ENCODE measurements at regions not wholly inside any gene's neighbourhood (a gene's known extent, or its start where the extent isn't known, plus 50 kb on each side); places are given as distances from the start of the nearest gene placed in this dataset.
A peak's percentile ranks its signal among the peaks of the same experiment; 100 is the strongest.

DNA sequence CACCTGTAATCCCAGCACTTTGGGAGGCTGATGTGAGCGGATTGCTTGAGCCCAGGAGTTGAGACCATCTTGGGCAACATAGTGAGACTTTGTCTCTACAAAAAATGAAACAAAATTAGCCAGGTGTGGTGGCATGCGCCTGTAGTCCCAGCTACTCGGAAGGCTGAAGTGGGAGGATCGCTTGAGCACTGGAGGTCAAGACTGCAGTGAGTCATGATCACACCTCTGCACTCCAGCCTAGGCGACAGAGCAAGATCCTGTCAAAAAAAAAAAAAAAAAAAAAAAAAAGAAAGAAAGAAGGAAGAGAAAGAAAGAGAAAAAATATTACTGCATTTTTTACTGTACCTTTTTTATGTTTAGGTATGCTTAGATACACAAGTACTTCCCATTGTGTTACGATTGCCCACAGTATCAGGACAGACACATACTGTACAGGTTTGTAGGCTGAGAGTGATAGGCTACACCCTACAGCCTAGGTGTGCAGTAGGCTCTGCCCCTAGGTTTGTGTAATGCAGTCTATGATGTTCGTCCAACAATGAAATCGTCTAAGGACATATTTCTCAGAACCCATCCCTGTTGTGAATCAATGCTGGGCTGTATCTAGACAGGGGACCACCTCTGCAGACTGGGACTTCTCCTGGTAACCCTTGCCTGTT lies 160.4 kb upstream of the PWP1 start:
- H3K4me1 Mint-ChIP-seq = no peaks in the 10 kb centered on the region
- no peak overlapping the region for H3K27ac Mint-ChIP-seq
- ATAC-seq (no peak), DNase-seq (no peak)
- peaks cover 6 to 7% of the 10 kb centered on the region in 2 donors for H3K9me3 Mint-ChIP-seq
- no peaks in the 10 kb centered on the region for H3K27me3 Mint-ChIP-seq
- no peak overlapping the region for H3K4me3 Mint-ChIP-seq

DNA sequence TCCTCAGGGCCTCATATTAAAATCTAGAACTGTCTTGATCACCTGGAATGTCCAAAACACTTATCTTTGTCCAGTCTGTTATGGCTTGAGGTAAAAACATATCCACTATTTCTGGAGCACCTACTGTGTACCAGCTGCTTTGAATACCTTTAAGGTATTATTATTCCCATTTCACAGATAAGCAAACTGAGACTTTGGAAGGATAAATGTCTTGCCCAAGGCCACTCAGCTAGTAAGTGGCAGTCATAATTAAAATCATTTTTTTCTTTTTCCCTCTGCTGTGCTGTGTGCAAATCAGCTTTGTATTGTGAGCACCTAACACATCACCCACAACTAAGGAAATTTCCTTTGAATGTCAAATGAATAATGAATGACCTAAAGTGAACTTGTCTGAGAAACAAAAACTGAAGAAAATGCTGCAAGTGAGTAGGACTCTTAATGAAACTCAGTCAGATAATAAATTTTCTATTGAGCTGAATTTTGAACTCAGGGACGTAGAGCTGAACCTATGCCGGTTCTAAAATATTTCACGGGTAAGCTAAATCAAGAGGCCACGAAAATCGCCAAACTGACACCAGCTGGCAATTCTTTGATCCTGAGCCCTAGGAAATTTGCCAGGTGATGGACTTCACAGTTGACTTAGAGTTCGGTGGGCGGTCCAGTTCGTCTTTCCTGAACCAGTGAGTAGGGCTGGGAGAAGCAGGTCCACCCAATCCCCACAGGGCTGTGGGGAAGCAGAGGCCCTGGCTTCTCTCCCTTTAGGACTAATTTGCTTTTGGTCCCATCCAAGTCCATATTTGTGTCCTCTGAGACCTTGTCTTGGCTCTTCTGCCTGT lies 159.7 kb upstream of the PWP1 start:
- H3K4me3 Mint-ChIP-seq = no peak overlapping the region

DNA sequence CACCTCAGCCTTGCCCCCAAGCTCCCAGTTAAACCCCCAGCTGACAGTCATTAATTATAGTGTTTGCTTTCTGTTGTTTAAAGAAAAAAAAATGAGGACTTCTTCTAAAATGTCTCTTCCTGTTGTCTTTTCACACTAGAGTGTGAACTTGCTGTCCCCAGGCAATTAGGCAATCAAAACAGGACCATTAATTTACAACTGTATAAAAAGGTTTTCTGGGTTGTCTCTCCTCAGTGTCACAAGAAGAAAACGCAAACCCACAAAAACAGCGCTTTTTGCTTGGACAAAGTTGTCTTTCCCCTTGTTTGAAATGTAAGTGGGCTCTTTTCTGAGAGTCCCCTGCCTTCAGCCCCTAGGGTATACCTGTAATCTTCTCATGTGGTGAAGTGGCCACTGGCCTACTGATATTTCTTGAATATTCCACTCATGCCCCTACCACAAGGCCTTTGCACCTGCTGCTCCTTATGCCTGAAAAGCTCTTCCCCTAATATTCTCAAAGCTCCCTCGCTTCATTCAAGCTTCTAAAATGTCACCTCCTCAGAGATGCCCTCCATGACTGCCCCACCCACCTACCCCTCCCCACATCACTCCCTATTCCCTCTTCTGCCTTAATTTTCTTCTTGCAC lies 158.9 kb upstream of the PWP1 start:
- H3K27ac Mint-ChIP-seq = no peak overlapping the region
- H3K4me1 Mint-ChIP-seq = peaks cover 1% of the 10 kb centered on the region
- H3K27me3 Mint-ChIP-seq = no peaks in the 10 kb centered on the region
- ATAC-seq (no peak), DNase-seq (no peak)
- no peak overlapping the region for H3K4me3 Mint-ChIP-seq
- H3K9me3 Mint-ChIP-seq = peaks cover under 1 to 7% of the 10 kb centered on the region in 2 donors

More for the DNA sequence above, 159.7 kb upstream of the PWP1 start:
- no peaks in the 10 kb centered on the region for H3K27me3 Mint-ChIP-seq
- H3K27ac Mint-ChIP-seq = no peak overlapping the region
- DNase-seq = no peak
- no peaks in the 10 kb centered on the region for H3K4me1 Mint-ChIP-seq
- no peak for ATAC-seq
- H3K9me3 Mint-ChIP-seq = peaks cover 2 to 7% of the 10 kb centered on the region in 2 donors

DNA sequence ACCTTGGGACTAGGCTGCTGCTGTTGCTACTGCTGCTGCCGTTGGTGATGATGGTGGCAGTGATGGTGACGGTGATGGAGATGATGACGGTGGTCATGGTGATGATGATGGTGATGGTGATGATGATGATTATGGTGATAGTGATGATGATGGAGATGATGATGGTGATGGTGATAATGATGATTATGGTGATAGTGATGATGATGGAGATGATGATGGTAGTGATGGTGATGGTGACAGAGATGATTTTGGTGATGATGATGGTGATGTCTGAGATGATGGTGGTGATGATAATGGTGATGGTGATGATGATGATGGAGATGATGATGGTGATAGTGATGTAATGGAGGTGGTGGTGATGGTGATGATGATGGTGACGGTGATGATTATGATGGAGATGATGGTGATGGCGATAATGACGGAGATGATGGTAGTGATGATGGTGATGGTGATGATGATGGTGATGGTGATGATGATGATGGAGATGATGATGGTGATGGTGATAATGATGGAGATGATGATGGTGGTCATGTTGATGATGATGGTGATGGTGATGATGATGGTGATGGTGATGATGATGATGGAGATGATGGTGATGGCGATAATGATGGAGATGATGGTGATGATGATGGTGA lies 156.8 kb upstream of the PWP1 start:
- Mint-ChIP-seq H3K27me3 (no peaks in the 10 kb centered on the region), H3K9me3 (peaks cover 4 to 7% of the 10 kb centered on the region in 2 donors), H3K27ac (no peak overlapping the region), H3K4me1 (peaks cover 21% of the 10 kb centered on the region), H3K4me3 (no peak overlapping the region)
- ATAC-seq (no peak), DNase-seq (no peak)

DNA sequence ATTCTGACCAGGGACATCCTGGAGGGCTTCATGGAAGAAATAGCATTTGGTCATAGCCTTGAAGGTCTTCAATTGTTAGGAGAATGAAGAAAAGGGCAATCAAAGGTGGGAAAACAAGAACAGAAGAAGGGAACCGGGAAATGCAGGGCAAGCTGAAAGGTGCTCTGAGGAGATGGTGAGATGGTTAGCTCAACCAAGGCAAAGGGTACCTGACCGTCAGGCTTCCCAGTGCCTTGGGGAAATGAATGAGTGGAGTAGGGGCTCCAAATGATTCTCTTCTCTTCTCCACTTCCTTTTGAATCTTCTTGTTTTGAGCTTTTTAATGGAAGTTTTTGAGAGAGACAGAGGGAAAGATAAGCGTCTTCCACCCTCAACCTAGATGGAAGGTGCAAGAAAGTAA lies 155.6 kb upstream of the PWP1 start:
- ATAC-seq (no peak), DNase-seq (no peak)
- H3K27ac Mint-ChIP-seq = no peak overlapping the region
- peaks cover 30% of the 10 kb centered on the region for H3K4me1 Mint-ChIP-seq
- peaks cover 14 to 19% of the 10 kb centered on the region in 2 donors for H3K9me3 Mint-ChIP-seq
- H3K27me3 Mint-ChIP-seq = no peaks in the 10 kb centered on the region
- no peak overlapping the region for H3K4me3 Mint-ChIP-seq

DNA sequence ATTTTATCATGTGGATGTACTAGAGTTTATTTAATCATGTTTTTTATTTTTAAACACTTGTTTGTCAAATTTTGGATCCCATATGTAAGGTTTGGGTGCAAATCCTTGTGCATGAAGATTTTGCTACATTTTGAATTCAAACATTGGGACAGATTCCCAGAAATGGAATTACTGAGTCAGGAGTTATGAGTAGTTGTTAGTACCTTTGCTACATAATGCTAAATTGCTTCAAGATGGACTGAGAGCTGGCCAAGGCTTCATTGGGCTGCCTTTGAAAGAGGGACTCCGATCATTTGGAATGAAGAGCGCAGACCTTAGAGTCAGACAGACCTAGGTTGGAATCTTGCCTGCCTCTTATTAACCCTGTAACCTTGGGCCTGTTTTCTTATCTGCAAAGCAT lies 154.9 kb upstream of the PWP1 start:
- H3K27me3 Mint-ChIP-seq = no peaks in the 10 kb centered on the region

DNA sequence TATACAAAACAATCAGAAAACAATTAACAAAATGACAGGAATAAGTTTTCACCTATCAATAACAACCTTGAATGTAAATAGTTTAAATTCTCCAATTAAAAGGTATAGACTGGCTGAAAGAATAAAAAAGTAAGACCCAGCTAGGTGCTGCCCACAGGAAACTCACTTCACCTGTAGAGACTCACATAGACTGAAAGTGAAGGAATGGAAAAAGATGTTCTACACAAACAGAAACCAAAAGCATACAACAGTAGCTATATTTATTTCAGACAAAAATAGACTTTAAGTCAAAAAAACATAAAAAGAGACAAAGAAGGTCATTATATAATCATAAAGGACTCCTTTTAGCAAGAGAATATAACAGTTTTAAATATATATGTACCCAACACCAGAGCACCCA lies 152.4 kb upstream of the PWP1 start:
- H3K9me3 Mint-ChIP-seq = peaks cover 16 to 23% of the 10 kb centered on the region in 2 donors
- H3K4me1 Mint-ChIP-seq = peaks cover 52% of the 10 kb centered on the region
- H3K27me3 Mint-ChIP-seq = no peaks in the 10 kb centered on the region
- H3K27ac Mint-ChIP-seq = peak overlapping the region in 1 of 2 donors; percentile 30
- H3K4me3 Mint-ChIP-seq = peak overlapping the region in 1 of 2 donors; percentile 11
- ATAC-seq (peak; percentile 57), DNase-seq (no peak)

More for the DNA sequence above, 154.9 kb upstream of the PWP1 start:
- Mint-ChIP-seq H3K4me1 (peaks cover 35% of the 10 kb centered on the region), H3K4me3 (no peak overlapping the region), H3K27ac (no peak overlapping the region), H3K9me3 (peaks cover 16 to 23% of the 10 kb centered on the region in 2 donors)
- DNase-seq (no peak), ATAC-seq (no peak)

DNA sequence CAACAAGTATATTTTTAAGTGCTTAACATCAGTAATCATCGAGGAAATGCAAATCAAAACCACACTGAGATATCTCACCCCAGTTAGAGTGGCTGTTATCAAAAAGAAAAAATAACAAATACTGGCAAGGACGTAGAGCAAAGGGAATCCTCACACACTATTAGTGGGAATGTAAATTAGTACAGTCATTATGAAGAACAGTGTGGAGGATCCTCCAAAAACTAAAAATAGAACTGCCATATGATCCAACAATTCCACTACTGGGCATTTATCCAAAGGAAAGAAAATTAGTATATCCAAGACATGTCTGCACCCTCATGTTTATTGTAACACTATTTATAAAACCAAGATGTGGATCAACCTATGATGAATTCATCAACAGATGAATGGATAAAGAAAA lies 149.0 kb upstream of the PWP1 start:
- Mint-ChIP-seq H3K27me3 (no peaks in the 10 kb centered on the region), H3K27ac (no peak overlapping the region), H3K4me3 (no peak overlapping the region), H3K9me3 (peaks cover 16 to 21% of the 10 kb centered on the region in 2 donors), H3K4me1 (peaks cover 72% of the 10 kb centered on the region)
- ATAC-seq = no peak
- no peak for DNase-seq

DNA sequence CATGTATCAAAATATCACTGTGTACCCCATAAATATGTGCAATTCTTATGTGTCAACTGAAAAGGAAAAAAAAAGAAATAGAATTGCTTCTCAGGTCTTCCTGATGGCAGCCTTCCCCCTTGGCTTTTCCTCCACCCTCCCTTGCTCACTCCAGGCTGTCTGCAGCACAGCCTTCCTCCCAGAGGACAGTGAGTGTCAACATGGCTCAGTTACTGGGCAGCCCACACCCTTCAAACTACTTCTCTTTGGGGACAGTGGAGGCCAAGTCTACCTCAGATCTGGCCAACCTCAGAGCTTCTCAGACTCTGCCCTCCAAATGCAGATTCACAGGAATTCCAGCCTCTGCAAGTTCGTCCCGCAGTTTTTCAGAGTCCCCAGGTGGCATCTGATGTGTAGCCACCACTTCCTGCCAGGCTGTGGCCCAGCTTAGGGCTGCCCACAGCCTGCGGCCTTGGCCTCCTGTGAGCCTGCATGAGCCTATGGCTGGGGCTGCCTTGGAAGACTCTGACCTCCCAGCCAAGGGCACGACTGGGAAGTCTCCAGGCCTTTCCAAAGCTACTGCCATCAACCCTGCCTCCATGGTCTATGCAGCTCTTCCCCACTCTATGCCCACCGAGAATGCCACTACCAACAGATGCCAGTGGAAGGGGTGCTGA lies 148.0 kb upstream of the PWP1 start:
- H3K27ac Mint-ChIP-seq = no peak overlapping the region
- no peak overlapping the region for H3K4me3 Mint-ChIP-seq
- peak; percentile 31 for ATAC-seq

DNA sequence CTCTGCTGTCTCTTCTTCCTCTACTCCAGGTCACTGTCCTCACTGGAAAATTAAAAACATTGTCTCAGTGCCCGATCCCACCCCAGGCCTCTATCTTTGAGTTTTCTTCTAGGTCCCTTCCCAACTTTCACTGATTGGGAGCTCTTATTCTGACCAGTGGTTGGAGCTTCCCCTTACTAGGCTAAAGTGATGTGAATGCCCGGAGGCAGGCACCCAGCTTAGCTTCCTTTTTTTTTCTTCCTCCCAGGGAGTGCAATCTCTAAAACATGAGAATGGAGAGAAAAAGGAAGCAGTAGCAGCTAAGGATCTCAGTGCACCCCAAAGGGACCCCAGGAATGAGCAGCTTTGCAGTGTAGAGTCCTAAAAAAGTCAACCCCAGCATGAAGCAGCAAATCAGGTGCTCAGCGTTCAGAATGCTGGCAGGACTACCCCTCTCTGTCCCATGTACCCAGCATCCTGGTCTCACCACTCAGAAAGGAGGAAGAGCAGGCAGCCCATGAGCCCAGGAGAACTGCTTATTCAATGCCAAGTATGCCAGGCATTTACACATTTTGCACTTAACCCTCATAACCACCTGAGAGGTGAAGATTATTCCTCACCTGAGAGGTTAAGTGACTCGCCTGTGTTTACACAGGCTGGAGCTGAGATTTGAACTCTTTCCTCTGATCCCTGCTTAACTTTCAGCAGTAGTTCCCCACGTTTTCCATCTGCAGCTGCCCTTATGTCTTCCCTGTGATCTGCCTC lies 146.2 kb upstream of the PWP1 start:
- ATAC-seq = no peak
- DNase-seq = no peak
- Mint-ChIP-seq H3K4me3 (no peak overlapping the region), H3K27ac (no peak overlapping the region), H3K4me1 (peaks cover 49% of the 10 kb centered on the region), H3K27me3 (no peaks in the 10 kb centered on the region), H3K9me3 (peaks cover 8 to 11% of the 10 kb centered on the region in 2 donors)

More for the DNA sequence above, 148.0 kb upstream of the PWP1 start:
- Mint-ChIP-seq H3K9me3 (peaks cover 12 to 16% of the 10 kb centered on the region in 2 donors), H3K4me1 (peaks cover 62% of the 10 kb centered on the region), H3K27me3 (no peaks in the 10 kb centered on the region)
- no peak for DNase-seq

DNA sequence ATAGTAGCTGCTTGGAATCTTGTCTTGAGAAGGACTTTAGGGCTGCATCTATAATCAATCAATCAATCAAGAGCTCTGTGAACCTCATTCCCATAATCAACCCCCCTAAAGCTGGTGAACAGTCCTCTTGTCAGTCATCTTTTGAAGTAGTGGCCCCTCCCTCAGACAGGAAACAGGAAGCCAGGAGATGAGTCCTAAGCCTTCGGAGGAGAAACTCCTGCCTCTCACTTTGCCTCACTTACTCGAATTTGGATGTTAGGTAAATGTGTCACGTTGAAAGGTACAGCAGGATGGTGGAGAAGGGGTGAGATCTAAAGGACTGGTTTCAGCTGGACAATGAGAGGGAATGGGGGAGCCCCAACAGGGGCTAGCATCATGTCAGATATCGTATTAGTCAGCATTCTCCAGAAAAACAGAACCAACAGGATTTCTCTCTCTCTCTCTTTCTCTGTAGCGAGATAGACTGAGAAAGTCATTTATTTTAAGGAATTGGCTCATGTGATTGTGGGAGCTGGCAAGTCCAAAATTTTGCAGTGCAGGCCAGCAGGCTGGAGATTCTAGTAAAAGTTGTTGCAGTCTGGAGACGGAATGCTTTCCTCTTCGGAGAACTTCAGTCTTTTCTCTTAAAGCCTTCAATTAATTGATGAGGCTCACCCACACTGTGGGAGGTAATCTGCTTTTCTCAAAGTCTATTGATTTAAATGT lies 144.4 kb upstream of the PWP1 start:
- Mint-ChIP-seq H3K9me3 (no peaks in the 10 kb centered on the region), H3K27ac (peak overlapping the region in 1 of 2 donors; percentile 23), H3K4me1 (peaks cover 33% of the 10 kb centered on the region), H3K4me3 (no peak overlapping the region), H3K27me3 (no peaks in the 10 kb centered on the region)
- no peak for DNase-seq
- ATAC-seq = no peak

DNA sequence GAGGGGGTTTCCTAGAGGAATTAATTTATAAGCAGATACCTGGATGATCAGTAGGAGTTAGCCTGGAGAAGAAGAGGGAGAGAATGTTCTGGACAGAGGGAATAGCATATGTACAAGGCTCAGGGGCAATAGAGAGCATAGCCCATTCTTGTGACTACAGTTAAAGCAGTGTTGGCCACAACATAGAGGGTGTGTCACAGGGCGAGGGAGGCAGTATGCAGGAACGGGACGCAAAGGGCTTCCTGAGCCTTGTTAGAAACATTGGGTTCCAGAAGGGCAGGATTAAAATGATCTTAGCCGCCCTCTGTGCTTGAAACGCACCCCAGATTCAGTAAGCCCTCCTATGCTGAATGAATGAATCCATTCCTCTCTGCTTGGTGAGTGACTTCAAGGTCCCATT lies 142.2 kb upstream of the PWP1 start:
- Mint-ChIP-seq H3K27me3 (no peaks in the 10 kb centered on the region), H3K4me3 (no peak overlapping the region), H3K4me1 (peaks cover 19% of the 10 kb centered on the region), H3K27ac (no peak overlapping the region), H3K9me3 (peaks cover 0 to 5% of the 10 kb centered on the region in 2 donors)
- DNase-seq (no peak), ATAC-seq (no peak)

DNA sequence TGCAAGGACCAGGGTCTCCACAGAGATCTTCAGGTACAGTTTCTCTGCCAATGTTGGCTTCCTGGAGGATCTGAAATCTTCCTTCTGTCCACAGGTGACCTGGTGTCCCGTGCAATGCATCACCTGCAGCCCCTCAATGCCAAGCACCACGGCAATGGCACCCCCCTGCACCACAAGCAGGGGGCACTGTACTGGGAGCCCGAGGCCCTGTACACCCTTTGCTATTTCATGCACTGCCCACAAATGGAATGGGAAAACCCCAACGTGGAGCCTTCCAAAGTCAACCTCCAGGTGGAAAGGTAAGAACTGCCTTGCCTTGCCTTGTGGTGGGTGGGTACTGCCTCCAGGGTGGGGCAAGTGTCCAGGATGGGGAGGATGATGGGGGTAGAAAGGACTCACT lies 141.8 kb upstream of the PWP1 start:
- ATAC-seq = no peak
- Mint-ChIP-seq H3K27me3 (no peaks in the 10 kb centered on the region), H3K27ac (peak overlapping the region in 1 of 2 donors; percentile 65), H3K4me1 (peaks cover 15% of the 10 kb centered on the region), H3K9me3 (peaks cover 0 to 5% of the 10 kb centered on the region in 2 donors), H3K4me3 (no peak overlapping the region)
- DNase-seq = no peak

DNA sequence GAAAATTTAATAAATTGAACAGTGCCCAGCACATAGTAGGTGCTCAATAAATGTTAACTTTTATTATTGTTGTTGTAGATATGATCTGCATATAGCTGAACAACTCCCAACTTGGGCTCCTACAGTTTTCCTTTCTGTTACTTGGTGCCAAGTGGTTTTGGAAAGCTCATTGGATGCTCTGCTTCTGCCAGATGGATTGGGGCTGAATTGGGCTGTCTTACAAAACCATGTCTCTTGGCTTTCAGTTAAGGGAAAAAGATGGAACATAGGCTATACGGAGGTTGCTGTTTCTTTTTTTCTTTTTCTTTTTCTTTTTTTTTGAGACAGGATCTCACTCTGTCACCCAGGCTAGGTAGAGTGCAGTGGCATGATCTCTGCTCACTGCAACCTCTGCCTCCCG lies 140.7 kb upstream of the PWP1 start:
- no peaks in the 10 kb centered on the region for H3K27me3 Mint-ChIP-seq
- peaks cover 12% of the 10 kb centered on the region for H3K4me1 Mint-ChIP-seq
- DNase-seq (no peak), ATAC-seq (no peak)
- no peak overlapping the region for H3K27ac Mint-ChIP-seq
- H3K9me3 Mint-ChIP-seq = peaks cover 0 to 5% of the 10 kb centered on the region in 2 donors
- no peak overlapping the region for H3K4me3 Mint-ChIP-seq

All from stimulated activated naive CD8-positive, alpha-beta T cell treated with anti-CD3 and anti-CD28 coated beads, Interleukin-15, amount 100 ng/mL, for 72 hours (primary cell).